ENCODE measurements at regions not wholly inside any gene's neighbourhood (a gene's known extent, or its start where the extent isn't known, plus 50 kb on each side); places are given as distances from the start of the nearest gene placed in this dataset.

- Histone ChIP-seq H3K27ac (ENCODE audit: extremely low read depth, low read depth, low read length) (no peak overlapping the region), H3K9me3 (ENCODE audit: control insufficient read depth, insufficient read depth, low read depth, low read length) (no peaks in the 10 kb centered on the region), H3K4me3 (ENCODE audit: low read depth, low read length) (no peak overlapping the region), H3K4me1 (ENCODE audit: control insufficient read depth, insufficient read depth, low read length) (0 out of 2 replicates have a peak, but pooled peaks cover 2% of the 10 kb centered on the region), H3K36me3 (ENCODE audit: control insufficient read depth in 2 of 2, insufficient read depth in 1 of 2, low read length in 2 of 2) (no peaks in the 10 kb centered on the region; a peak in 1 of 3 replicates)
- peak; percentile 86 for TF ChIP-seq ZFHX2 (tag by site-specific recombination; conservative IDR thresholded peaks at IDR 0.05)
- peak; percentile 21; the same call in 1 of the 2 replicates for TF ChIP-seq ZNF398 (tag by site-specific recombination; IDR thresholded peaks at IDR 0.05)
- peak; percentile 73 for TF ChIP-seq EGR2 (tag by site-specific recombination; IDR thresholded peaks at IDR 0.05; ENCODE audit: low read depth)
- peak; percentile 50; the same call in 1 of the 2 replicates for TF ChIP-seq ZSCAN4 (tag by site-specific recombination; IDR thresholded peaks at IDR 0.05)
- no peak for TF ChIP-seq ELK4 (IDR thresholded peaks at IDR 0.05; ENCODE audit: borderline replicate concordance, low read depth, low read length)
- CTCF ChIA-PET, result interaction anchor here (0.6 kb wide), 1 partner anchor 271 kb away, joined by 3 read pairs; no protein-coding TSS in a partner anchor
- POLR2A ChIA-PET, result interaction anchor here (0.6 kb wide), 1 partner anchor 26 kb away, joined by 5 read pairs; no protein-coding TSS in a partner anchor
Measured at GRCh38 chr2:18911416-18911815, 322.0 kb upstream of the NT5C1B start.

GRCh38 chr2:18910843-18911242 is 321.5 kb upstream of the NT5C1B start:
- POLR2A ChIA-PET, result interaction anchor here (0.6 kb wide), 1 partner anchor 26 kb away, joined by 5 read pairs; no protein-coding TSS in a partner anchor
- CTCF ChIA-PET, result no interaction called here
- no peak for TF ChIP-seq ZNF610 (tag by site-specific recombination; IDR thresholded peaks at IDR 0.05; ENCODE audit: borderline replicate concordance)
- no peak for TF ChIP-seq ZNF449 (tag by site-specific recombination; IDR thresholded peaks at IDR 0.05)
- TF ChIP-seq ZNF585B (tag by site-specific recombination; IDR thresholded peaks at IDR 0.05), result no peak
- TF ChIP-seq PRDM10 (tag by site-specific recombination; IDR thresholded peaks at IDR 0.05), result peak; percentile 54
- TF ChIP-seq PRDM1 (tag by site-specific recombination; IDR thresholded peaks at IDR 0.05), result peak; percentile 30; the same call in 1 of the 2 replicates
- no peak for TF ChIP-seq ZNF654 (tag by site-specific recombination; IDR thresholded peaks at IDR 0.05; ENCODE audit: low read depth)
- no peak for TF ChIP-seq ZNF274 (IDR thresholded peaks at IDR 0.05; ENCODE audit: low read length)
- no peak for TF ChIP-seq ZNF274 (tag by site-specific recombination; IDR thresholded peaks at IDR 0.05; ENCODE audit: borderline replicate concordance)
- no peak overlapping the region for H3K4me3 ChIP-seq (ENCODE audit: low read depth, low read length)
- no peaks in the 10 kb centered on the region; a peak in 1 of 3 replicates for H3K36me3 ChIP-seq (ENCODE audit: control insufficient read depth in 2 of 2, insufficient read depth in 1 of 2, low read length in 2 of 2)
- no peaks in the 10 kb centered on the region for H3K4me1 ChIP-seq (ENCODE audit: control insufficient read depth, insufficient read depth, low read length)
- H3K27ac ChIP-seq (ENCODE audit: extremely low read depth, low read depth, low read length), result no peak overlapping the region
- H3K9me3 ChIP-seq (ENCODE audit: control insufficient read depth, insufficient read depth, low read depth, low read length), result no peaks in the 10 kb centered on the region

Measured in HEK293 (cell line).